AG09319 (cell line): ENCODE measurements at regions not wholly inside any gene's neighbourhood (a gene's known extent, or its start where the extent isn't known, plus 50 kb on each side); places are given as distances from the start of the nearest gene placed in this dataset.

ENCODE experiments used
- DNase-seq: peaks from one replicate; pipeline ENCODE4 v3.0.0-alpha.2; 2010; ENCODE audit warnings: low read depth; ENCODE audit errors: extremely low read depth
- TF ChIP-seq, protein P1 (sequence below): IDR thresholded peaks from 2 replicates; pipeline ENCODE4 v1.5.1; 2011; ENCODE audit warnings: low read depth, mild to moderate bottlenecking, inconsistent platforms, low read length, moderate library complexity

DNA sequence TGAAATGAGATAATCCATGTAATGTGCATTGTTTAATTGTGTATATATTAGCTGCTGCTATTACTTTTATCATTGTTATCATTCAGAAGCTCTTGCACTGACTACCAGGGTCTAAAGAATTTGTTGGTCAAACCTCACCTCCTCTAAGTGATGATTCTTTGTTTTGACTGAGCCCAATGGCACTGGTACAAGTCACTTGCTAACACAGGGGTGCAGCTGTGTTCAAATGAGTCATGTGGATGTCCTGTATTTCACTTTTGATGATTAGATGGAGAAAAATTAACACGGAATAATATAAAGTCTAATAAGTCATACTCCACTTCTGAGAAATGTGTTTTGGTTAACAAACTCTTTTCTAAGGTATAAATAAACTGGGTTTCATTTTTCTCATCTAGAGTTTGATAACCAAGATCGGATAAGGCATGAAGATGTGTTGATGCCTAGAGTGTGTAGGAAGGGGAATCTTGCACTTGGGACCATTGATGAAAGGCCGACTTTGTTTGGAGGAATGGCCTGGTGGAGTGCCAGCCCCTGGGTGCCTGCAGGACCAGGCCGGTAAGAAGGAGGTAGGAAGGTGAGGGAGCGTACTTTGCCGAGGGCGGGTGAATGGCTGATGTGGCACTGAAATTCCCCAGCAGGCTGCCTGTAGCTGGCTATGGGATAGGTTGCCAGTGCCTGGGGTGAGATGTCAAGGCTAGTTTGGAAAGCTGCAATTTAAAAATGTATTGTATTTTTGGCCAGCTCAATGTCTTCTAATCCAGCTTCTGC, 244.7 kb upstream of the ZPLD1 start:
- DNase-seq: no peak
- TF ChIP-seq, protein P1, sequence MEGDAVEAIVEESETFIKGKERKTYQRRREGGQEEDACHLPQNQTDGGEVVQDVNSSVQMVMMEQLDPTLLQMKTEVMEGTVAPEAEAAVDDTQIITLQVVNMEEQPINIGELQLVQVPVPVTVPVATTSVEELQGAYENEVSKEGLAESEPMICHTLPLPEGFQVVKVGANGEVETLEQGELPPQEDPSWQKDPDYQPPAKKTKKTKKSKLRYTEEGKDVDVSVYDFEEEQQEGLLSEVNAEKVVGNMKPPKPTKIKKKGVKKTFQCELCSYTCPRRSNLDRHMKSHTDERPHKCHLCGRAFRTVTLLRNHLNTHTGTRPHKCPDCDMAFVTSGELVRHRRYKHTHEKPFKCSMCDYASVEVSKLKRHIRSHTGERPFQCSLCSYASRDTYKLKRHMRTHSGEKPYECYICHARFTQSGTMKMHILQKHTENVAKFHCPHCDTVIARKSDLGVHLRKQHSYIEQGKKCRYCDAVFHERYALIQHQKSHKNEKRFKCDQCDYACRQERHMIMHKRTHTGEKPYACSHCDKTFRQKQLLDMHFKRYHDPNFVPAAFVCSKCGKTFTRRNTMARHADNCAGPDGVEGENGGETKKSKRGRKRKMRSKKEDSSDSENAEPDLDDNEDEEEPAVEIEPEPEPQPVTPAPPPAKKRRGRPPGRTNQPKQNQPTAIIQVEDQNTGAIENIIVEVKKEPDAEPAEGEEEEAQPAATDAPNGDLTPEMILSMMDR: no peak

DNA sequence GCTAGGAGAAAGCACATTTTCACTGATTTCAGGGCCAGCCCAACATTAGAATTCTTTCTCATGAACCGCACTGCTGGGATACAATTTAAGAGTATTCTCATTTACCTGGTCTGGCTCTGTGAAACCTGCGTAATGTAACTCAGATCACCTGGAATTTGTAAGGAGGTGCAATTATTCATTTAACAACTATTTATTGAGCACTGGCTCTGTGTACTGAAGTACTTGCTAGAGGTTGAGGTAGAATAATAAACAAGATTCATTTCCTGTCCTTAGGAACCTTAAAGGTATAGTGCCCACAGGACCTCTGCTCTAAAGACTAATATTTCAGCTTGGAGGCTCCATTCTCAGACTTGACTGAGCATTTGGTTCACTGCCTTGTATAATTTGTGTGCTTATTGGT, 242.2 kb upstream of the ZPLD1 start:
- TF ChIP-seq, protein P1: no peak
- DNase-seq: no peak

DNA sequence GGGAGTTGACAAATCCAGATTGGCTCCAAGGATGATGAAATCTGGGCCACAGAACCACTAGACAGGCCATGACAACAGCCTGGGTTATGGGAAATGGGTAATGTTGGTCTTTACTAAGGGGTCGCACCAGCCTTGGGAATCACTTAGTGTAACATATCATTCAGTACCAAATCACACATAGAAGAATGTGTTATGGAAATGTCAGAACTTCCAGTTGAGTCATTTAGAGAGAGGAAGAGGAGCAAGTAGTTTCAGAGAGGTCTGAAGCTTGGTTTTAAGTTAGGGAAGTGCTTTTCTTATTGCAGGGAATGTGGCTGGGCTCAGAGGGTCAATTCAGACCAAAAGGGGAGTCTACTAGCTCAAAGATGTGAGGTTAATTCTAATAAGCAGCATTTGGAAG, 241.6 kb upstream of the ZPLD1 start:
- TF ChIP-seq, protein P1: no peak
- DNase-seq: no peak

GRCh38 chr3:102194001-102194400, 240.8 kb upstream of the ZPLD1 start:
- TF ChIP-seq, protein P1: no peak
- no peak for DNase-seq

GRCh38 chr3:102194760-102195159, 240.1 kb upstream of the ZPLD1 start:
- TF ChIP-seq, protein P1: no peak
- DNase-seq: no peak

DNA sequence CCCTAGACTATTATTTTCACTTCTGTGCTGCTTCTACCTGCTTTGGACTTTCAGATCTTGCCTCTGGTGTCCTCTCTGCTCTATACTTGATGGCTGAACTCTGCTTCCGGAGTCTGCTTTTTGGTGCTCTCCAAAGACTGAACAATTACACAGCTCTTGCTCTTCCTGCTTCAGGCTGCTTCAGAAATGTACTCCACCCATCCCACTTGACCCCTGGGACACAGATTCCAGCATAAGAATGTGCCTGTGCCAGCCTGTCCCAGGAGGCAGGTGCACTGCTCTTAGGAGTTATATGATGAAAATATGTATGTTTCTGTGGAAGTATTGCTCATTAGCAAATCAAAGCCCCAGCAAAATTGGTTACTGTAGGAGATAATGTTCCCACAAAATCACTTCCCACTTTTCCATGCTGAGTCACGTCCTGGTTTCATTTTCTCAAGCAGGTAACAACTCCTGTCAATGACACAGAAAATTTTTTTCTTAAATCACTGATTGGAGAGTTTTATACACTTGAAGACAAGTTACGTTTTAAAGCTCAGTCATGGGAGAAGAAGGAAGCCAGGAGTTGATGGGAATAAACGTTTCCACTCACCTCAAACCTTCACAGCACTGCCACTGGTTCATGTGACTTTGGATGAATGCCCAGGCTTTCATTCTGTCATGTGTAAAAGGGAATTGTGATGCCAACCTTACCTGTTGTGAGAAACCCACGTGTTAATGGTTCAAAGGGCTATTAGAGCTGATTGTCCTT, 239.4 kb upstream of the ZPLD1 start:
- TF ChIP-seq, protein P1: no peak

GRCh38 chr3:102200126-102200525, 234.7 kb upstream of the ZPLD1 start:
- DNase-seq: no peak
- TF ChIP-seq, protein P1: no peak

More for the DNA sequence above, 239.4 kb upstream of the ZPLD1 start:
- DNase-seq: no peak
